ENCODE measurements at regions not wholly inside any gene's neighbourhood (a gene's known extent, or its start where the extent isn't known, plus 50 kb on each side); places are given as distances from the start of the nearest gene placed in this dataset.

GRCh38 chr20:51335329-51335841 lies 207.1 kb downstream of the NFATC2 start:
- peak; percentile 52 for DNase-seq

- no peak for DNase-seq
Observed at GRCh38 chr20:51334609-51335008, 207.9 kb downstream of the NFATC2 start.

DNA sequence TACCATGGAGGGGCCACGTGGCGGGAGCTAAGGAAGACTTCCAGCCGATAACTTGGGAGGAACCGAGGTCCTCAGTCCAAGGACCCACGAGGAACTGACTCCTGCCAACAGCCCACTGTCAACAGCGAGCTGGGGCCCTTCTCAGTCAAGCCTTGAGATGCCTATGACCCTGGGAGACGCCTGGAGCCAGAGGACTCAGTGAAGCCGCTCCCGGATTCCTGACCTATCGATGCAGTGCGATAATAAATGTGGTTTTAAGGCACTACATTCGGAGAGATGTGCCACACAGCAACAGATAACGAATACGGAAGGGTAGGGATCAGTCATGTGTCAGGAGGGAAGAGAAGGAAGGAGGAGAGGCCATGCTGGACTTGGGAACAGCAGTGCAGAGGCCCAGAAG lies 208.5 kb downstream of the NFATC2 start:
- no peak for DNase-seq

DNA sequence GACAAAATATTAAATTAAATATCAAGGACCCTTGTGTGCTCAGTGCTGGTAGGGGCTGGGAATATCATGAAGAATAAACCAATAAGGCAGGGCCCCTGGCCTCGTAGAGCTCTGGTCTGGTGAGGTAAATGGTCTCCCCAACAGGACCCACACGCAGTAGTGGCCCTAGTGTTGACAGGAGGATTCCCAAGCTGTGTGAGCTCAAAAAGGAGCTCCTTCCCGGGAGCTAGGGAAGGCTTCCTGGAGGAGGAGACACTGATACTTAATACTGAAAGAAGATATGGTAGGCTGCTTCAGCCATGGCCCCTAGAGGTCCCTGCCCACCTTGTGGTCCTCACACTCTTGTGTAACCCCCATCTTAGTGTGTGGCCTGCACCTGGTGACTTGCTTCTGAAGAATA lies 209.1 kb downstream of the NFATC2 start:
- DNase-seq: no peak

- DNase-seq: no peak
Observed at GRCh38 chr20:51331481-51331880, 211.0 kb downstream of the NFATC2 start.

GRCh38 chr20:51329845-51330244 lies 212.7 kb downstream of the NFATC2 start:
- DNase-seq: no peak

DNA sequence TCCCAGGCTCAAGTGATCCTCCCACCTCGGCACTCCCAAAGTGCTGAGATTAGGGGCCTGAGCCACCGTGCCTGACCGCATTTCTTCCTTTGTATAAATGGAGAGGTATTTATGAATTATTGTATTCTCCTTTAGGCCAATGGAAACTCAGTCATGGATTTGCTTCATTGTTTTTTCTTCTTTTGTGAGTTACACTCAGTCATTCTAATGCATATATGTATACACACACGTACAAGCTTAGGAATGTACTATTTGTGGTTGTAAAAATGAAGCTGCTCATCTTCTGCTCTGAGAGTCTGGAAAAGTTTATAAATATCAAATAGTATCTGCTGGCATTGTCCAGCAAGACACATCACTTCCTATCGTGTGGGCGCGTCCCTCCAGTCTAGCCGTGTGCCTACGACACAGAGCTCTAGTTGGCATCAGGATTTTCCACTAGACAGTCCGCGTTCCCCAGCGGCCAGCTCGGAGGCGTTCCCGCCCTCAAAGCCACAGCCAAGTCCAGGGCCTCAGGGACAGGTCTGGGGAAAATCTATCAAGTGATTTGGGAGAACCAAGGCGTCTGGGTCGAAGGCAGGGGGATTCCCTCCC lies 215.2 kb downstream of the NFATC2 start:
- no peak for DNase-seq

- DNase-seq: peak; percentile 59
Observed at GRCh38 chr20:51326201-51326819, 216.2 kb downstream of the NFATC2 start.

GRCh38 chr20:51322164-51322707 lies 220.3 kb downstream of the NFATC2 start:
- DNase-seq: no peak

DNA sequence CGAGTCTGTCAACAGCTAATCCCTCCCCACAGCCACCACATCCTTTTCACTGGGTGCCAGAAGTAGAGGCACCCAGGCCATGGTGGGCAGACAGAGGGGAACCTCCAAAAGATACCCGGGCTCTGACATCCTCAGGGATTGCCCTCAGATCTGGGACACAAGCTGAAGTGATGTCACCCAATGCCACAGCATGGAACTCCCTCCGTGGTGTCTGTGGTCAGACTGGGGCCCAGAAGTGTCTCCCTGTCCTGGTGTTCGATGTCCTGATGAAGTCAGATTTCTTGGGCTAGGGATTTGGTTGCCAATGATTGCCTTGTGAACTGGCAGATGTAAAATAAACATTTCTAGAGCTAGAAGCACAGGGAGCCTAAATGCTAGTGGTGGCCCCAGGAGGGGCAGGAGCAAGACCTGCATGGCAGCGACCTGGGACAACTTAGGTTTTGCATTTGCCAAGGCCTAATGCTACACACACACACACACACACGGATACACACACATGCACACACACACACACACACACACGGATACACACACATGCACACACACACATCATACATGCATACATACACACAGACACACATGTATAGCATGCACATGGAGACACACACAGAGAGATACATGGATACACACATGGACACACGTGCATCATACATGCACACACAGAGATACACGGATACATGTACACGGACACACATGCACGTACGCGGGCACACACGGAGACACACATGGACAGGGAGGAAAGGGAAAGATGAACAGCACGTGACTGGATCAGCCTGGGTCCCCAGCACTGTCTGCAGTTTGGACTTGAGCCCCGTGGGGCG lies 221.0 kb downstream of the NFATC2 start:
- DNase-seq: no peak

DNA sequence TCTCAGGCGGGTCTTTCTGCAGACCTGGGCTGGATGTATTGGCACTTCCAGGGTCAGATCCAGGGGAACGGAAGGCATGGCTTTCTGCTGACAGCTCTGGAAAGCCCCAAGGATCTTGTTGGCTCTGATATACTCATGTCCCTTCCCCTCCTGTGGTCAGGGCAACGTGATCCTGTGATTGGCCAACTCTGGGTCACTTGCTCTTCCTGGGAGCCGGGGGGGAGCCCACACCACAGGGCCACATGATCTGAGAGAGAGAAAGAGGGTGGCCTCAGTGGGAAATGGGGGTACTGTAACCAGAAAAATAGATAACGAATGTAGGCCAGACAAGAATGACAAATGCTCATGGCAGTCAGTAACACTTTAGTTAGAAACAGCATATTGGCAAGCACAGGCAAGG lies 223.0 kb downstream of the NFATC2 start:
- no peak for DNase-seq

GRCh38 chr20:51318058-51318949 lies 224.2 kb downstream of the NFATC2 start:
- DNase-seq: peak; percentile 84

DNA sequence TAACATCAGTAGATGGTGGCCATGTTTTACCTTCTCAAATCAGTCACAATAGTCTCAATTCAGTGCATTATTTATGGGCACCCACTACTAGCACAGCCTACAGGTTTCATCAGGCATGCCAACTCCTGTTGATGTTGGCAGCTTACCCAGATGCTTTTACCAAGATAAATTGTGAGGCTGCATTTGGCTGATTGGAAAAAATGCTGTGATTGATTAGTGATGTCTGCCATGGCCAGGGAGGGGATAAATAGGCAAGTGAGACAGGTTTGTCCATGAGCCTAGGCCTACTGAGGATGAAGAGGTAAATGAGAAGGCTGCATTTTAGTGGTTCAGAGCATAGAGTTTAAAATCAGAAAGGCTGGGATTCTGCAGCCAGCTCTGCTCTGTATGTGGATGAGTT lies 227.1 kb downstream of the NFATC2 start:
- DNase-seq: no peak

- no peak for DNase-seq
Observed at GRCh38 chr20:51313358-51313827, 229.1 kb downstream of the NFATC2 start.

GRCh38 chr20:51312480-51312783 lies 230.1 kb downstream of the NFATC2 start:
- no peak for DNase-seq

- no peak for DNase-seq
Observed at GRCh38 chr20:51311636-51312479, 230.7 kb downstream of the NFATC2 start.

GRCh38 chr20:51310216-51310615 lies 232.3 kb downstream of the NFATC2 start:
- DNase-seq: no peak

GRCh38 chr20:51309128-51309527 lies 233.4 kb downstream of the NFATC2 start:
- no peak for DNase-seq

GRCh38 chr20:51306521-51307358 lies 235.8 kb downstream of the NFATC2 start:
- peak; percentile 86 for DNase-seq

GRCh38 chr20:51306081-51306480 lies 236.4 kb downstream of the NFATC2 start:
- no peak for DNase-seq
